GM18907 (cell line): ENCODE measurements at regions not wholly inside any gene's neighbourhood (a gene's known extent, or its start where the extent isn't known, plus 50 kb on each side); places are given as distances from the start of the nearest gene placed in this dataset.
A peak's percentile ranks its signal among the peaks of the same experiment; 100 is the strongest.

ENCODE experiments used
- ATAC-seq: cut with Tn5 transposase; IDR thresholded peaks from one replicate; pipeline ENCODE4 v1.9.1; 2021; ENCODE audit warnings: mild to moderate bottlenecking, moderate library complexity; ENCODE audit not compliant: unreplicated experiment

GRCh38 chr14:76950055-76951020, 78.2 kb downstream of the IRF2BPL start:
- ATAC-seq: no peak

DNA sequence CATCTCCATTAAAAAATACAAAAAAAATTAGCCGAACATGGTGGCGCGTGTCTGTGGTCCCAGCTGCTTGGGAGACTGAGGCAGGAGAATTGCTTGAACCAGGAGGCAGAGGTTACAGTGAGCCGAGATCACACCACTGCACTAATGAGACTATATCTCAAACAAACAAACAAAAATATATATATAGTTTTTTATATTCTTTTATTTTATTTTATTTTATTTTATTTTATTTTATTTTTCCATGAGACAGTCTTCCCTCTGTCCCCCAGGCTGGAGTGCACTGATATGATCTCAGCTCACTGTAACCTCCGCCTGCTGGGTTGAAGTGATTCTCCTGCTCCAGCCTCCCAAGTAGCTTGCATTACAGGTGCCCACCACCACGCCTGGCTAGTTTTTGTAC, 79.5 kb downstream of the IRF2BPL start:
- ATAC-seq: no peak

DNA sequence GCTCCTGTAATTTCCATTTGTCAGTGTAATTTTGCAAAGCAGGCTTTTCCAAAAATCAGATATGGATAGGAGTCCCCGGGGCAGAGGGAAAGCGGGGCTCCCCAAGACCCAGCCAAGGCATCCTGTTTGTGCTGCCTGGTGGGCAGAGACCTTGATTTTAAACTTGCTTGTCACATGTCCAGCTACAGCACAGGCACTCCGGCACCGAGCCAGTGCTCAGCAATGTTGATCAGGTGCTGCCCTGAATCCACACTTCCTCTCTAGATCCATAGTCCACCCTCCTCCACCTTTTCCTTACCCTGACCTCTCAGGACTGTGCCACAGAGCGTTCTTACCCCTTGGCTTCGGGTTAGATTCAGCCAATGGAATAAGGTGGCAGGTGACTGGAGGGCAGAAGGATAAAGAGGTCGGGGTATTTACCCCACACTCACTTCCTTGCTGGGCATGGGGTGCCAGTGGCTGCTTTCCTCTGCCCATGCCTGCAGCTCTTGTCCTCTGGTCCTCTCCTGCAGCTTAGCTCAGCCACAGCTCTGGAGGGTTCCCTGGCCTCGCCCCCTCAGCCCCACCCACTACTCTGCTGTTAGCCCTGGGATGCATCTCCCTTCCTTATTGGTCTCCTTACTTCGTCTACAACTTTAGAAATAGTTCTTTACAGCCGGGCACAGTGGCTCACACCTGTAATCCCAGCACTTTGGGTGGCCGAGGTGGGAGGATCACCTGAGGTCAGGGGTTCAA, 80.1 kb downstream of the IRF2BPL start:
- ATAC-seq: no peak

- no peak for ATAC-seq
These were observed 80.7 kb downstream of the IRF2BPL start for GRCh38 chr14:76947838-76948184.

DNA sequence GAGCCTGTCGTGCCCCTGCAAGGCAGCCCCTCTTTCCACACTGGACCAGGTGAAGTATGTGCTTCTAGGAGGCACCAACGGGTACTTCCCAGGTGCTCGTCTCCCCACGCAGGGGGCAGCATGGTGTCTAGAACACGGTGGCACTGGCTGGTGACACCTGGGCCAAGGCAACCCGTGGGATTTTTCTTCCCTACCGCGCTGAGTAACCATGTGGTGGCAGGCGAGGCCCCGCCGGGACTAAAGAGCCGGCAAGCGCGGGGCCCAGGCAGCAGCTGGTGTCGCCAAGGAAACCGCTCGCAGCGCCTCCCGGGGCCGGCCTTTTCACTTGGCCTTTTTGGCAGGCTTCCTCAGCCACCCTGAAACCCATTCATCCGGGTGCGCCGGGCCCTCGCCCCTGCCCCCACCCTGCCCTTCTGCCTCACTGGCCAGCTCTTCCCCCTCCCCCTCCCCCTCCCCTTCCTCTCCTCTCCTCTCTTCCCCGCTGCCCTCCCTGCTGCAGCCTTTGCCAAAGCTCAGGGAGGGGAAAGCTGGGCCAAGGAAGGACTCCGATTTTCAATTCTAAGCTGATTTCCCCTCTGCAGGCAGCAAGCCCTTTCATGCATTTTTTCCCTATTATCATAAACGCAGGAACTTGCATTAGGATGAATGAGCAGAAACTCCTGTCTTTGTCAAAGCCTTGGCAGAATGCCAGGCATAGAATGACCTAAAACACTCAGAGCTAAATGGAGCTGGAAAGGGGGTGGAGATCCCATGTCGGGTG, 81.2 kb downstream of the IRF2BPL start:
- ATAC-seq: peak; percentile 80

GRCh38 chr14:76946753-76947077, 81.8 kb downstream of the IRF2BPL start:
- peak; percentile 19 for ATAC-seq

GRCh38 chr14:76943072-76943471, 85.4 kb downstream of the IRF2BPL start:
- no peak for ATAC-seq

DNA sequence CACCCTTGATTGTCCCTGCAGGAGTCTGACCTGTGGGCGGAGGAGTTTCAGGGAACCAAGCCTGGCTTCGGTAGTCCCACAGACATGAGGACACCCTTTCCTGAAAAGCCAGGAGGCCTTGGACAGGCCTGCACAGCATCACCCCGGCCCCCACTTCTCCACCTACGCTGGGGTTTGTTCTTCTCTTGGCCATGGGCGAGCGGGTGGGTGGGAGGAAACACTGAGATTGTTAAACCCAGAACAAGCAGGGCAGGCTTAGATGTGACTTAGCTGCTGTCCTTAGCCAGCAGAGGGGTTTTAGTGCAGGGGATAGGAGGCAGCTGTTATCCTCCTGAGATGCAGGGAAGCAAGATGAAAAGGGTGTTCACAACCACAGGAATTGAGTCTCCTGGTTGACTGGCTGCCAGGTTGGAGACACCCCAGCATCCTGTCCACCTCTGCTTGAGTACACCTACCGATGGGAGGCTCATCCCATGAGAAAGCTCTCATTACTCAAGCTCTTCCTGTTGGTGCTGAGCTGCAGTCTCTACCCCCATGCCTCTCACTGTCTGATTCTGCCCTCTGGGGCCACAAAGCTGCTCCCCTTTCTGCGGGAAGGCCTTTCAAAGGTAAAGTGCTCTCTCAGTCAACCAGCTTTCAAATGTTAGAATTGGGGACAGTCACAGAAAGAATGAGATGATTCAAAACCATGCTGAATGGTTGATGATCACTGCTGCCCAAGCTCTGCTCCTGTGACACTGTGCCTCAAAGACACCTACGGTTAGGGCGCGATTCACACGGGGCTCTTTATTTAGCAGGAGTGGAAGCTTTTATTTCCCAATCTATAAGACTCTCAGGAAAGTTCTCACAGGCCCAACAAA, 86.3 kb downstream of the IRF2BPL start:
- ATAC-seq: no peak

GRCh38 chr14:76941544-76941943, 87.0 kb downstream of the IRF2BPL start:
- no peak for ATAC-seq

DNA sequence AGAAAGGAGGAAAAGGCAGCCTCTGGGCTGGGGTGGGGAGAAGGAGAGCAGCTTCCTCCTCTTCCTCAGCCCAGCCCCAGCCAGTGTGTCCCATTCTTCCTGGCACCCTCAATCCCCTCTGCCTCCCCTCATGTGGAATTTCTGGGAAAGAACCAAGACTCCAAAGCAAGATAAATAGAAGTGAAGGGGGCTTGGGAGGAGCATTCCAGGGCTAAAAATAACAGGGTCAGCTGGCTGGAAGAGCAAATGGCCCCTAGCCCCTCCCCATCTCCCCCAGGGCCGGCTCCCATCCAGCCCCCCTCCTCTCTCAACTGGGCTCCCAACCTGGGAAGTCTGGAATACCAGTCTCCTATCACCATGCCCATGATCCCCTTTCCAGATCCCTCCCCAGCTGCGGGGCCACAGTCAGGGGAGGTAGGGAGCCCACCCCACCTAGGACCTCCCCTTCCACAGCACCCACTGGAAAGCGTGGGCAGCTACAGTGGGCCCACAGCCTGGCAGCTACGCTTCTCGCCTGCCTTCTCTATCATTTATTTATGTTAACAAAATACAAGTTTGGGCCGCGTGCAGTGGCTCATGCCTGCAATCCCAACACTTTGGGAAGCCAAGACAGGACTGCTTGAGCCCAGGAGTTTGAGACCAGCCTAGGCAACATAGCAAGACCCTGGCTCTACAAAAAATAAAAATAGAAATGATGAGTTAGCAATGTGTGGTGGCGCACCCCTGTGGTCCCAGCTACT, 88.3 kb downstream of the IRF2BPL start:
- ATAC-seq: no peak

DNA sequence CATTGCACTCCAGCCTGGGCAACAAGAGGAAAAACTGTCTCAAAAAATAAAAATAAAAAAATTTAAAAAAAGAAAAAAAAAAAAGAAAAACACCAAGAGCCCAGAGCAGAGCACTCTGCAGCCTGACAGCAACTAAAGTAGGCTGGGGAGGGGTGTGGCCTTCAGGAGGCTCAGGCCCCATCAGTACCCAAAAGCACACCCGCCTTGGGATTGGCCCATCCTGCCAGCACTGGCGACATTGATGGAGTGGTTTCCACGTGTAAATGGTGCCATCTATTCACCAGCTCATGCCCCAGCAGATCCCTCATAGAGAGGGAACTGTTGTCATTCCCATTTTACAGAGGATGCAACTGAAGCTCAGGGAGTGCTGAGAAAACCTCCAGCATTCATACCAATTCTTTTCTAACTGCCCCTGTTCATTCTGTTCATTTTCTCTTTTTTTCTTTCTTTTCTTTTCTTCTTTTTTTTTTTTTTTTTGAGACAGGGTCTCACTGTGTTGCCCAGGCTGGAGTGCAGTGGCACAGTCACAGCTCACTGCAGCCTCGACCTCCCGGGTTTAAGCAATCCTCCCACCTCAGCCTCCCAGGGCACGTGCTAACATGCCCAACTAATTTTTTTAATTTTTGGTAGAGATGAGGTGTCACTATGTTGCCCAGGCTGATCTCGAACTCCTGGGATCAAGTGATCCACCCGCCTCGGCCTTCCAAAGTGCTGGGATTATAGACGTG, 89.3 kb downstream of the IRF2BPL start:
- ATAC-seq: no peak

DNA sequence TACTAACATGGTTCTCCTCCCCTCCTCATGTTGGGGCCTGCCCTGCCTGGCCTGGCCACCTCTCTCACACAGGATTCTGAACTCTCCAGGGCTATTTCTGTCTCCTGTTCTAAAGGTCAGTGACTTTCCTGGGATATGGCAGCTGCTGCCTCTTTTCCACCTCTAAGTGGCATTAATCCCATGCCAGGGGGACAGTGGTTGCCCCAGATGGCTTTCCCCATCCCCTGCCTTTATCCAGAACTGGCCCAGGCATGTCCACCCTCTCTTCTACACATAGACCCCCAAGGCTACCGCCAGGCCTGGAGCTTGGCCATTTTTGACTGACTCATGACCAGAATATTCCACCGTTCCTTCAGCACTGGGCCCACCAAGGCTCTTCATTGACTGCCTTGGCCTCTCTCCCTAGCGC, 90.4 kb downstream of the IRF2BPL start:
- ATAC-seq: no peak

GRCh38 chr14:76937181-76938091, 91.1 kb downstream of the IRF2BPL start:
- no peak for ATAC-seq

- ATAC-seq: no peak
These were observed 92.0 kb downstream of the IRF2BPL start for GRCh38 chr14:76936483-76936882.

GRCh38 chr14:76933515-76933914, 95.0 kb downstream of the IRF2BPL start:
- ATAC-seq: no peak

DNA sequence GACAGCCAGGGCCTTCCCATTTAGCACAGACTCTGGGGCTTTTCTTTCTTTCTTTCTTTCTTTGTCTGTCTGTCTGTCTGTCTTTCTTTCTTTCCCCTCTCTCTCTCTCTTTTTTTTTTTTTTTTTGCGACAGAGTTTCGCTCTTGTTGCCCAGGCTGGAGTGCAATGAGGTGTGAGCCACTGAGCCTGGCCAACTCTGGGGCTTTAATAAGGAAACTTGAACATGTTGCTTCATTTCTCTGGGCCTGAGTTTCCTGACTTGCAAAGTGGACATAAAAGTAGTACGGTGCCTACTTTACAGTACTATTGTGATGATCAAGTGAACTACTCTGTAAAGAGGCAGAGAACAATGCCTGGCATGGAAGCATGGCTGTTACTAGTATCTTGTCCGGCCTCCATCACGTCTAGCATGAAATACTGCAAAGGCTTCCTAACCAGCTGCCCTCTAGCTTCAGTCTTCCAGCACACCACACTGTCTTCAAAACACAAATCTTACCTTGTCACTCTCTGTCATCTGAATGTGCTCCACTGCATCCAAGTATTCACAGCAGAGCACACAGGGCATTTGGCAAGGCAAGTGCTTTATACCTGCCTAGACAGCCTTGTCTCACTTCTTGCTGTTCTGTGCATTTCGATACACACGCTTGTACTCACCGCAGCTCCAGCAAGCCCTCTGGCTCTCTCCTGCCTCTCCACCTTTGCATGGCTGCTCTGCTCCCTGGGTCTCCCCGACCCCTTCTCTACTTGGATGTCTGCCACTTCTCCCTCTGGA, 96.7 kb downstream of the IRF2BPL start:
- ATAC-seq: no peak

GRCh38 chr14:76930549-76930948, 98.0 kb downstream of the IRF2BPL start:
- ATAC-seq: no peak
